ENCODE measurements at regions not wholly inside any gene's neighbourhood (a gene's known extent, or its start where the extent isn't known, plus 50 kb on each side); places are given as distances from the start of the nearest gene placed in this dataset.

DNA sequence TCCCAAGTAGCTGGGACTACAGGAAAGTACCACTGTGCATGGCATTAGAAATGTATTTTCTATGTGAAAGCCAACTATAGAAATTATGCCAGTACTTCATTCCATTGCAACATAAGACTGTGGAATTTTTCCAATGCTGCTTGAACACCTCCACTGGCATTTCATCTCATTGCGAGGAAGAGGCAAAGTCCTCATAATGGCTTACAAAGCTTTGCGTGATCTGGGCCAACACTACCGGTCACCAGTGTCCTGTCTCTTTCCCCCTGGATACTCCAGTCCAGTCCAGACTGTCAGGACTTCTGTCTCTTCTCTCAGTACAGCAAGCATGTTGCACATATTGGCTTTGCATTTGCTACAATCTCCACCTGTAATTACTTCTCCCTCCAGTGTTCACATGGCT, 223.5 kb downstream of the GPD2 start:
- Histone ChIP-seq H3K9me3 (no peaks in the 10 kb centered on the region), H3K4me1 (no peaks in the 10 kb centered on the region), H3K27me3 (replicated peaks; ENCODE audit: control insufficient read depth, insufficient read depth, low read length) (no peaks in the 10 kb centered on the region), H3K4me3 (ENCODE audit: low read depth, low read length) (no peak overlapping the region), H3K36me3 (ENCODE audit: control insufficient read depth, insufficient read depth, low read length) (no peaks in the 10 kb centered on the region)
- Mint-ChIP-seq H3K9me3 (ENCODE audit: unreplicated experiment) (peaks cover 10% of the 10 kb centered on the region), H3K27ac (ENCODE audit: unreplicated experiment) (no peak overlapping the region), H3K36me3 (ENCODE audit: insufficient read depth, unreplicated experiment) (no peaks in the 10 kb centered on the region), H3K4me1 (ENCODE audit: low read depth, unreplicated experiment) (no peaks in the 10 kb centered on the region), H3K4me3 (ENCODE audit: unreplicated experiment) (no peak overlapping the region), H3K27me3 (ENCODE audit: insufficient read depth, unreplicated experiment) (no peaks in the 10 kb centered on the region)
- intact Hi-C loops (cut with micrococcal nuclease; ENCODE audit: unreplicated experiment), result no loop called here
- TF ChIP-seq, protein P1, sequence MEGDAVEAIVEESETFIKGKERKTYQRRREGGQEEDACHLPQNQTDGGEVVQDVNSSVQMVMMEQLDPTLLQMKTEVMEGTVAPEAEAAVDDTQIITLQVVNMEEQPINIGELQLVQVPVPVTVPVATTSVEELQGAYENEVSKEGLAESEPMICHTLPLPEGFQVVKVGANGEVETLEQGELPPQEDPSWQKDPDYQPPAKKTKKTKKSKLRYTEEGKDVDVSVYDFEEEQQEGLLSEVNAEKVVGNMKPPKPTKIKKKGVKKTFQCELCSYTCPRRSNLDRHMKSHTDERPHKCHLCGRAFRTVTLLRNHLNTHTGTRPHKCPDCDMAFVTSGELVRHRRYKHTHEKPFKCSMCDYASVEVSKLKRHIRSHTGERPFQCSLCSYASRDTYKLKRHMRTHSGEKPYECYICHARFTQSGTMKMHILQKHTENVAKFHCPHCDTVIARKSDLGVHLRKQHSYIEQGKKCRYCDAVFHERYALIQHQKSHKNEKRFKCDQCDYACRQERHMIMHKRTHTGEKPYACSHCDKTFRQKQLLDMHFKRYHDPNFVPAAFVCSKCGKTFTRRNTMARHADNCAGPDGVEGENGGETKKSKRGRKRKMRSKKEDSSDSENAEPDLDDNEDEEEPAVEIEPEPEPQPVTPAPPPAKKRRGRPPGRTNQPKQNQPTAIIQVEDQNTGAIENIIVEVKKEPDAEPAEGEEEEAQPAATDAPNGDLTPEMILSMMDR (IDR thresholded peaks at IDR 0.05; ENCODE audit: insufficient read depth in 1 of 2, low read depth in 1 of 2, low read length in 1 of 2, severe bottlenecking in 1 of 2, unreplicated experiment in 1 of 2), result no peak
- no peak for DNase-seq
- ChIA-PET CTCF (no interaction called here), POLR2A (no interaction called here)
- BruUV-seq (replicated peaks), result no TSS peak

GRCh38 chr2:156663757-156664409, 227.7 kb downstream of the GPD2 start:
- no peak overlapping the region for H3K27ac Mint-ChIP-seq (ENCODE audit: unreplicated experiment)
- ChIA-PET CTCF (no interaction called here), POLR2A (no interaction called here)
- H3K9me3 Mint-ChIP-seq (ENCODE audit: unreplicated experiment), result peaks cover 18% of the 10 kb centered on the region
- H3K4me3 Mint-ChIP-seq (ENCODE audit: unreplicated experiment), result no peak overlapping the region
- no peaks in the 10 kb centered on the region for H3K27me3 ChIP-seq (replicated peaks; ENCODE audit: control insufficient read depth, insufficient read depth, low read length)
- no peaks in the 10 kb centered on the region for H3K4me1 ChIP-seq
- no peaks in the 10 kb centered on the region for H3K27me3 Mint-ChIP-seq (ENCODE audit: insufficient read depth, unreplicated experiment)
- no peaks in the 10 kb centered on the region for H3K36me3 ChIP-seq (ENCODE audit: control insufficient read depth, insufficient read depth, low read length)
- DNase-seq, result no peak
- no peaks in the 10 kb centered on the region for H3K36me3 Mint-ChIP-seq (ENCODE audit: insufficient read depth, unreplicated experiment)
- H3K4me1 Mint-ChIP-seq (ENCODE audit: low read depth, unreplicated experiment), result no peaks in the 10 kb centered on the region
- no peak overlapping the region for H3K4me3 ChIP-seq (ENCODE audit: low read depth, low read length)
- intact Hi-C loops (cut with micrococcal nuclease; ENCODE audit: unreplicated experiment), result no loop called here
- TF ChIP-seq, protein P1 (IDR thresholded peaks at IDR 0.05; ENCODE audit: insufficient read depth in 1 of 2, low read depth in 1 of 2, low read length in 1 of 2, severe bottlenecking in 1 of 2, unreplicated experiment in 1 of 2), result no peak
- no peaks in the 10 kb centered on the region for H3K9me3 ChIP-seq
- BruUV-seq (replicated peaks), result no TSS peak

DNA sequence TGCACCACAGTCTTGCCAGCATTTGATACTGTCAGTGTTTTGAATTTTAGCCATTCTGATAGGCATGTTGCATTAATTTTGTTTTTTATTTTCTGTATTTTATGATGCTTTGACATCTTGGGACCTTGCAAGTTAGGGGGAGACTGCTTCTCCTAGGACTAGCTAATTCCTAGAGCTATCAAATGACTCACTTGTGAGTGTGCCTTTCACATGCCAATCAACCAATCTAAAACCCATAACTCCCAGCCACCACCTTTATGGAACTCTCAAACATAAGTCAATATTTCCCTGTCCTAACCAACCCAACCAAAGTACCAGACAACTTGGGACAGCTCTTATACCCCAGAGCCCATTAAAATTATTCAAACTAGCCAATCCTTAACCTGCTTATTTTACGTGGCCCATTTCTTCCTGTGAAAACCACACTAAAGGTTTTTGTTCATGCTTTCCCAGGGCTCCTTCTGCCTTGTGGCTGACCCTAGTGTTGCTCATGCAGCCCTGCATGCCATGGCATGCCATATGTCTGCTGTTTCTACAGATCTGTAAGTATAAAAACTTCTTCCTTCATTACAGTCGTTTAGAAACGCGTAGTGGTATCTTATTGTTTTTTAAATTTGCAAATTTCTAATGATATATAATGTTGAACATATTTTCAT, 230.1 kb downstream of the GPD2 start:
- DNase-seq, result no peak
- CTCF ChIA-PET, result no interaction called here
- Mint-ChIP-seq H3K27me3 (ENCODE audit: insufficient read depth, unreplicated experiment) (no peaks in the 10 kb centered on the region), H3K27ac (ENCODE audit: unreplicated experiment) (no peak overlapping the region), H3K9me3 (ENCODE audit: unreplicated experiment) (peaks cover 17% of the 10 kb centered on the region), H3K4me1 (ENCODE audit: low read depth, unreplicated experiment) (no peaks in the 10 kb centered on the region), H3K4me3 (ENCODE audit: unreplicated experiment) (no peak overlapping the region), H3K36me3 (ENCODE audit: insufficient read depth, unreplicated experiment) (no peaks in the 10 kb centered on the region)
- intact Hi-C loops (cut with micrococcal nuclease; ENCODE audit: unreplicated experiment), result no loop called here
- Histone ChIP-seq H3K9me3 (no peaks in the 10 kb centered on the region), H3K4me3 (ENCODE audit: low read depth, low read length) (no peak overlapping the region), H3K4me1 (no peaks in the 10 kb centered on the region), H3K27me3 (replicated peaks; ENCODE audit: control insufficient read depth, insufficient read depth, low read length) (no peaks in the 10 kb centered on the region), H3K36me3 (ENCODE audit: control insufficient read depth, insufficient read depth, low read length) (no peaks in the 10 kb centered on the region)
- POLR2A ChIA-PET, result no interaction called here
- BruUV-seq (replicated peaks), result no TSS peak
- TF ChIP-seq, protein P1 (IDR thresholded peaks at IDR 0.05; ENCODE audit: insufficient read depth in 1 of 2, low read depth in 1 of 2, low read length in 1 of 2, severe bottlenecking in 1 of 2, unreplicated experiment in 1 of 2), result no peak

Measured in Caco-2 (cell line).